ENCODE measurements at regions not wholly inside any gene's neighbourhood (a gene's known extent, or its start where the extent isn't known, plus 50 kb on each side); places are given as distances from the start of the nearest gene placed in this dataset.

- 87 to 95% (median 94%) methylated on average over 10 of the region's 10 CpGs for WGBS, 3 donors
- H3K27ac ChIP-seq (ENCODE audit: low read depth, low read length): no peak overlapping the region
These were observed 260.8 kb downstream of the UACA start for GRCh38 chr15:70502529-70502928.

GRCh38 chr15:70501849-70502248, 261.5 kb downstream of the UACA start:
- WGBS, 3 donors: 89 to 92% (median 90%) methylated on average over 4 of the region's 4 CpGs
- H3K27ac ChIP-seq (ENCODE audit: low read depth, low read length): no peak overlapping the region

- WGBS, 3 donors: 89 to 97% (median 92%) methylated on average over 8 of the region's 8 CpGs
- H3K27ac ChIP-seq (ENCODE audit: low read depth, low read length): no peak overlapping the region
These were observed 262.1 kb downstream of the UACA start for GRCh38 chr15:70501121-70501727.

- H3K27ac ChIP-seq (ENCODE audit: low read depth, low read length): no peak overlapping the region
- 85 to 89% (median 86%) methylated on average over 4 of the region's 4 CpGs for WGBS, 3 donors
These were observed 263.6 kb downstream of the UACA start for GRCh38 chr15:70499791-70500190.

- H3K27ac ChIP-seq (ENCODE audit: low read depth, low read length): no peak overlapping the region
- 97% methylated on average over 12 of the region's 12 CpGs for WGBS, 3 donors
These were observed 265.2 kb downstream of the UACA start for GRCh38 chr15:70498096-70498626.

GRCh38 chr15:70497661-70498060, 265.7 kb downstream of the UACA start:
- 76 to 87% (median 79%) methylated on average over 7 of the region's 7 CpGs for WGBS, 3 donors
- H3K27ac ChIP-seq (ENCODE audit: low read depth, low read length): no peak overlapping the region

GRCh38 chr15:70495991-70496599, 267.3 kb downstream of the UACA start:
- 81 to 96% (median 82%) methylated on average over 4 of the region's 4 CpGs for WGBS, 3 donors
- no peak overlapping the region for H3K27ac ChIP-seq (ENCODE audit: low read depth, low read length)

GRCh38 chr15:70494852-70495571, 268.3 kb downstream of the UACA start:
- H3K27ac ChIP-seq (ENCODE audit: low read depth, low read length): no peak overlapping the region
- 36 to 49% (median 47%) methylated on average over 8 of the region's 8 CpGs for WGBS, 3 donors

- no peak overlapping the region for H3K27ac ChIP-seq (ENCODE audit: low read depth, low read length)
- 81 to 86% (median 82%) methylated on average over 4 of the region's 4 CpGs for WGBS, 3 donors
These were observed 268.9 kb downstream of the UACA start for GRCh38 chr15:70494517-70494851.

- WGBS, 3 donors: 73 to 85% (median 82%) methylated on average over 13 of the region's 13 CpGs
- H3K27ac ChIP-seq (ENCODE audit: low read depth, low read length): no peak overlapping the region
These were observed 269.4 kb downstream of the UACA start for GRCh38 chr15:70493787-70494516.

GRCh38 chr15:70493376-70493775, 270.0 kb downstream of the UACA start:
- H3K27ac ChIP-seq (ENCODE audit: low read depth, low read length): no peak overlapping the region
- 93 to 100% (median 94%) methylated on average over 1 of the region's 1 CpG for WGBS, 3 donors

- 45 to 81% (median 47%) methylated on average over 20 of the region's 20 CpGs for WGBS, 3 donors
- H3K27ac ChIP-seq (ENCODE audit: low read depth, low read length): no peak overlapping the region
These were observed 270.8 kb downstream of the UACA start for GRCh38 chr15:70492240-70493177.

- 93 to 97% (median 94%) methylated on average over 6 of the region's 6 CpGs for whole genome bisulfite sequencing, 3 donors
- H3K27ac ChIP-seq (ENCODE audit: low read depth, low read length): no peak overlapping the region
These were observed 271.7 kb downstream of the UACA start for GRCh38 chr15:70491641-70492040.

GRCh38 chr15:70491201-70491621, 272.1 kb downstream of the UACA start:
- H3K27ac ChIP-seq (ENCODE audit: low read depth, low read length): no peak overlapping the region
- WGBS, 3 donors: 34 to 66% (median 53%) methylated on average over 6 of the region's 6 CpGs

GRCh38 chr15:70490838-70491155, 272.6 kb downstream of the UACA start:
- no peak overlapping the region for H3K27ac ChIP-seq (ENCODE audit: low read depth, low read length)
- WGBS, 3 donors: 77 to 85% (median 85%) methylated on average over 7 of the region's 7 CpGs

- no peak overlapping the region for H3K27ac ChIP-seq (ENCODE audit: low read depth, low read length)
- WGBS, 3 donors: 79 to 91% (median 90%) methylated on average over 11 of the region's 11 CpGs
These were observed 273.1 kb downstream of the UACA start for GRCh38 chr15:70490148-70490837.

GRCh38 chr15:70488941-70489848, 274.2 kb downstream of the UACA start:
- 82 to 86% (median 84%) methylated on average over 15 of the region's 15 CpGs for WGBS, 3 donors
- no peak overlapping the region for H3K27ac ChIP-seq (ENCODE audit: low read depth, low read length)

Data from adipose tissue (tissue), 3 donors.